SH-SY5Y (cell line): ENCODE measurements at regions not wholly inside any gene's neighbourhood (a gene's known extent, or its start where the extent isn't known, plus 50 kb on each side); places are given as distances from the start of the nearest gene placed in this dataset.

ENCODE experiments used
- GATA2 ChIP-seq: IDR thresholded peaks from 2 replicates; pipeline ENCODE4 v1.6.1; 2011; ENCODE audit warnings: mild to moderate bottlenecking, low read depth, low read length
- GATA3 ChIP-seq: IDR thresholded peaks from 2 replicates; pipeline ENCODE4 v1.6.1; 2011; ENCODE audit warnings: low read depth, mild to moderate bottlenecking, low read length, moderate library complexity

DNA sequence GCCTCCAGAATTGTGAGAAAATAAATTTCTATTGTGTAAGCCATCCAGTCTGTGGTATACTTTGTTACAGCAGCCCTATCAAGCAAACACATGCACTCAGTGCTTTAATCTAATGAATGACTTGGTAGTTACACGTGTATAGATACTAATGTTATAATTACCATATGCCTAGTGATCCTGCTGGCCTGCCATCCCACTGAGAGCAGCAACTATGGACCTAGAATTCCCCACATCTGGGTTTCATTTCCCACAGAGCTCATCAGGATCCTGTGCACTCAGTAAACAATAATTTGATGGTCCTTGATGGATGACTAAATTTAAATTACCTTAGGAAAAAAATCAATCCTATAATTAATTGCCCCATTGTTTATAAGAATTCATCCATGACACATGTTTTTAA lies 86.5 kb upstream of the RGS1 start:
- TF ChIP-seq GATA3: no peak
- peak; percentile 47 for TF ChIP-seq GATA2
